ENCODE measurements at regions not wholly inside any gene's neighbourhood (a gene's known extent, or its start where the extent isn't known, plus 50 kb on each side); places are given as distances from the start of the nearest gene placed in this dataset.

- no peak for TF ChIP-seq CTCF (IDR thresholded peaks at IDR 0.05)
Measured at GRCh38 chr6:126716032-126716431, 376.1 kb downstream of the CENPW start.

GRCh38 chr6:126716826-126717509 is 377.1 kb downstream of the CENPW start:
- no peak for TF ChIP-seq CTCF (IDR thresholded peaks at IDR 0.05)

- TF ChIP-seq CTCF (IDR thresholded peaks at IDR 0.05): no peak
Measured at GRCh38 chr6:126718600-126719327, 378.8 kb downstream of the CENPW start.

- TF ChIP-seq CTCF (IDR thresholded peaks at IDR 0.05): no peak
Measured at GRCh38 chr6:126720304-126720703, 380.4 kb downstream of the CENPW start.

- TF ChIP-seq CTCF (IDR thresholded peaks at IDR 0.05): no peak
Measured at GRCh38 chr6:126721581-126722160, 381.8 kb downstream of the CENPW start.

GRCh38 chr6:126722411-126722810 is 382.5 kb downstream of the CENPW start:
- no peak for TF ChIP-seq CTCF (IDR thresholded peaks at IDR 0.05)

- TF ChIP-seq CTCF (IDR thresholded peaks at IDR 0.05): no peak
Measured at GRCh38 chr6:126723541-126724170, 383.7 kb downstream of the CENPW start.

Measured in LNCAP (cell line).